ENCODE measurements at regions not wholly inside any gene's neighbourhood (a gene's known extent, or its start where the extent isn't known, plus 50 kb on each side); places are given as distances from the start of the nearest gene placed in this dataset.

- DNase-seq (ENCODE audit: low read depth) = no peak
- H3K4me3 ChIP-seq (ENCODE audit: low read depth, low read length) = no peak overlapping the region
- TF ChIP-seq CTCF (conservative IDR thresholded peaks at IDR 0.05; ENCODE audit: low read depth, low read length) = no peak
Observed at GRCh38 chr5:173451651-173452050, 123.4 kb upstream of the STC2 start.

GRCh38 chr5:173451031-173451430, 122.8 kb upstream of the STC2 start:
- no peak for DNase-seq (ENCODE audit: low read depth)
- TF ChIP-seq CTCF (conservative IDR thresholded peaks at IDR 0.05; ENCODE audit: low read depth, low read length) = peak; percentile 60
- H3K4me3 ChIP-seq (ENCODE audit: low read depth, low read length) = no peak overlapping the region

- no peak for TF ChIP-seq CTCF (conservative IDR thresholded peaks at IDR 0.05; ENCODE audit: low read depth, low read length)
- DNase-seq (ENCODE audit: low read depth) = no peak
- no peak overlapping the region for H3K4me3 ChIP-seq (ENCODE audit: low read depth, low read length)
Observed at GRCh38 chr5:173450188-173450587, 122.0 kb upstream of the STC2 start.

- no peak overlapping the region for H3K4me3 ChIP-seq (ENCODE audit: low read depth, low read length)
- no peak for DNase-seq (ENCODE audit: low read depth)
- no peak for TF ChIP-seq CTCF (conservative IDR thresholded peaks at IDR 0.05; ENCODE audit: low read depth, low read length)
Observed at GRCh38 chr5:173448856-173449255, 120.6 kb upstream of the STC2 start.

- no peak for TF ChIP-seq CTCF (conservative IDR thresholded peaks at IDR 0.05; ENCODE audit: low read depth, low read length)
- H3K4me3 ChIP-seq (ENCODE audit: low read depth, low read length) = no peak overlapping the region
- DNase-seq (ENCODE audit: low read depth) = no peak
Observed at GRCh38 chr5:173443971-173444370, 115.8 kb upstream of the STC2 start.

GRCh38 chr5:173441053-173441628, 112.9 kb upstream of the STC2 start:
- TF ChIP-seq CTCF (conservative IDR thresholded peaks at IDR 0.05; ENCODE audit: low read depth, low read length) = no peak
- DNase-seq (ENCODE audit: low read depth) = peak; percentile 12
- H3K4me3 ChIP-seq (ENCODE audit: low read depth, low read length) = no peak overlapping the region

GRCh38 chr5:173438951-173439350, 110.7 kb upstream of the STC2 start:
- no peak overlapping the region for H3K4me3 ChIP-seq (ENCODE audit: low read depth, low read length)
- DNase-seq (ENCODE audit: low read depth) = no peak
- TF ChIP-seq CTCF (conservative IDR thresholded peaks at IDR 0.05; ENCODE audit: low read depth, low read length) = no peak
